Nephron (organoid): ENCODE measurements at regions not wholly inside any gene's neighbourhood (a gene's known extent, or its start where the extent isn't known, plus 50 kb on each side); places are given as distances from the start of the nearest gene placed in this dataset.
A peak's percentile ranks its signal among the peaks of the same experiment; 100 is the strongest.

ENCODE experiments used
- H3K27ac Mint-ChIP-seq, 3 experiments: 2 replicates each; pipeline ENCODE4 v1.8.0; 2020; ENCODE audit warnings: mixed read lengths in 3 of 3, mild to moderate bottlenecking in 2 of 3, moderate library complexity in 1 of 3
- H3K27me3 Mint-ChIP-seq: 2 replicates; pipeline ENCODE4 v1.8.0; 2021; ENCODE audit warnings: low read depth, mild to moderate bottlenecking, moderate library complexity, mixed read lengths
- H3K36me3 Mint-ChIP-seq: 2 replicates; pipeline ENCODE4 v1.8.0; 2020; ENCODE audit warnings: low read depth, mixed read lengths
- H3K4me1 Mint-ChIP-seq: 2 replicates; pipeline ENCODE4 v1.8.0; 2020; ENCODE audit warnings: mixed read lengths
- H3K4me3 Mint-ChIP-seq, 3 experiments: 2 replicates each; pipeline ENCODE4 v1.8.0; 2020; ENCODE audit warnings: mild to moderate bottlenecking in 3 of 3, mixed read lengths in 3 of 3, moderate library complexity in 2 of 3
- H3K9me3 Mint-ChIP-seq: 2 replicates; pipeline ENCODE4 v1.8.0; 2020; ENCODE audit warnings: mixed read lengths
- TF ChIP-seq, protein P1 (sequence below), 3 experiments: fragments of 200-600 bp; sonication (generic); IDR thresholded peaks; one replicate each; pipeline ENCODE4 v1.5.0; 2021; ENCODE audit warnings: antibody characterized with exemption in 3 of 3; ENCODE audit not compliant: unreplicated experiment in 3 of 3

DNA sequence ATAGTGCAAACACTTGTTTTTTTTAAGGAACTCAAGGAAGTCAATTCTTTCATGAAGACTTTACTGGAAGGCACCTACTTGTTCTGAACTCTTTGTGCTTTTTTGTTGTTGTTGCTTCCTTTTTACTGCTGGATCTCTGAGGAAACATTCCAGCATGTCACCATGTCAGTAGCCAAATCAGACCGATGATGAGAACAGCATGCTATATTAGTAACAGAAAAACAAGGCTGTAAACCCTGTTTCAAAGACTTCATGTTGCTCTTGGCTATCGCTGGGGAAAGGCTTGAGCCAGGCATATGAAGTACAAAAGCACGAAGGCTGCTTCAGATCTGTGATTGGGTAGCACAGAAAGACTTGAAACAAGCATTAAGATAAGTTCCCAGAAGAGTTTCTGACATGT is 125.6 kb upstream of the SLC5A12 start:
- no peaks in the 10 kb centered on the region for H3K27me3 Mint-ChIP-seq
- H3K4me1 Mint-ChIP-seq = peaks cover 30% of the 10 kb centered on the region
- no peak overlapping the region for H3K4me3 Mint-ChIP-seq
- TF ChIP-seq, protein P1, sequence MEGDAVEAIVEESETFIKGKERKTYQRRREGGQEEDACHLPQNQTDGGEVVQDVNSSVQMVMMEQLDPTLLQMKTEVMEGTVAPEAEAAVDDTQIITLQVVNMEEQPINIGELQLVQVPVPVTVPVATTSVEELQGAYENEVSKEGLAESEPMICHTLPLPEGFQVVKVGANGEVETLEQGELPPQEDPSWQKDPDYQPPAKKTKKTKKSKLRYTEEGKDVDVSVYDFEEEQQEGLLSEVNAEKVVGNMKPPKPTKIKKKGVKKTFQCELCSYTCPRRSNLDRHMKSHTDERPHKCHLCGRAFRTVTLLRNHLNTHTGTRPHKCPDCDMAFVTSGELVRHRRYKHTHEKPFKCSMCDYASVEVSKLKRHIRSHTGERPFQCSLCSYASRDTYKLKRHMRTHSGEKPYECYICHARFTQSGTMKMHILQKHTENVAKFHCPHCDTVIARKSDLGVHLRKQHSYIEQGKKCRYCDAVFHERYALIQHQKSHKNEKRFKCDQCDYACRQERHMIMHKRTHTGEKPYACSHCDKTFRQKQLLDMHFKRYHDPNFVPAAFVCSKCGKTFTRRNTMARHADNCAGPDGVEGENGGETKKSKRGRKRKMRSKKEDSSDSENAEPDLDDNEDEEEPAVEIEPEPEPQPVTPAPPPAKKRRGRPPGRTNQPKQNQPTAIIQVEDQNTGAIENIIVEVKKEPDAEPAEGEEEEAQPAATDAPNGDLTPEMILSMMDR (IDR thresholded peaks at IDR 0.05; ENCODE audit: unreplicated experiment in 3 of 3) = no peak
- no peak overlapping the region for H3K27ac Mint-ChIP-seq
- H3K9me3 Mint-ChIP-seq = no peaks in the 10 kb centered on the region
- no peaks in the 10 kb centered on the region for H3K36me3 Mint-ChIP-seq

- Mint-ChIP-seq H3K4me3 (no peak overlapping the region), H3K27me3 (no peaks in the 10 kb centered on the region), H3K36me3 (no peaks in the 10 kb centered on the region), H3K9me3 (no peaks in the 10 kb centered on the region), H3K4me1 (peaks cover 31% of the 10 kb centered on the region), H3K27ac (no peak overlapping the region)
- TF ChIP-seq, protein P1 (IDR thresholded peaks at IDR 0.05; ENCODE audit: unreplicated experiment in 3 of 3) = no peak
Measured at GRCh38 chr11:26847977-26848376, 126.1 kb upstream of the SLC5A12 start.

GRCh38 chr11:26849036-26849435 is 127.2 kb upstream of the SLC5A12 start:
- H3K4me1 Mint-ChIP-seq = peaks cover 31% of the 10 kb centered on the region
- H3K27me3 Mint-ChIP-seq = no peaks in the 10 kb centered on the region
- peak overlapping the region; percentile 54 to 62 (median 54) for H3K27ac Mint-ChIP-seq
- no peaks in the 10 kb centered on the region for H3K36me3 Mint-ChIP-seq
- no peak overlapping the region for H3K4me3 Mint-ChIP-seq
- TF ChIP-seq, protein P1 (IDR thresholded peaks at IDR 0.05; ENCODE audit: unreplicated experiment in 3 of 3) = no peak
- no peaks in the 10 kb centered on the region for H3K9me3 Mint-ChIP-seq

DNA sequence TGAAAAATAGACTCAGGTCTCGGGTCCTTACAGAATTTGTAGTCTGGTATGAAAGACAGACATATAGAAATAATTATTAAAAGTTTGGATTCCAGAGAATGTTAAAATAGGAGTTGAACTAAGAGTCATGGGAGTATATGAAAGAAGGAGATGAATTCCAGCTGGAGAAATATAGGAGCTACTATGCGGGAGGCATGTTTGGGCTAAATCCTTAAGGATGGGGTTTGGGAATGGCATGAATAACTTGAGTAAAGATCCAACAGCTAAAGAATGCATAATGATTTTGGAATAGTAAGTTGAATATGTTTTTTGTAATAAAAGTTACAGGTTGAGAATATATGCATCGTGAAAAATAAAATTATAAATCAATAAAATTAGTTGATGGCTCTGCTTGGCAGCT is 129.4 kb upstream of the SLC5A12 start:
- Mint-ChIP-seq H3K9me3 (no peaks in the 10 kb centered on the region), H3K4me1 (peaks cover 31% of the 10 kb centered on the region), H3K27me3 (no peaks in the 10 kb centered on the region), H3K27ac (peak overlapping the region in 1 of 3 experiments; percentile 12), H3K36me3 (no peaks in the 10 kb centered on the region), H3K4me3 (no peak overlapping the region)
- TF ChIP-seq, protein P1 (IDR thresholded peaks at IDR 0.05; ENCODE audit: unreplicated experiment in 3 of 3) = no peak

GRCh38 chr11:26851696-26852095 is 129.8 kb upstream of the SLC5A12 start:
- H3K4me1 Mint-ChIP-seq = peaks cover 31% of the 10 kb centered on the region
- H3K27ac Mint-ChIP-seq = peak overlapping the region in 1 of 3 experiments; percentile 6
- no peak overlapping the region for H3K4me3 Mint-ChIP-seq
- H3K27me3 Mint-ChIP-seq = no peaks in the 10 kb centered on the region
- no peaks in the 10 kb centered on the region for H3K36me3 Mint-ChIP-seq
- no peaks in the 10 kb centered on the region for H3K9me3 Mint-ChIP-seq
- TF ChIP-seq, protein P1 (IDR thresholded peaks at IDR 0.05; ENCODE audit: unreplicated experiment in 3 of 3) = no peak

- no peaks in the 10 kb centered on the region for H3K36me3 Mint-ChIP-seq
- no peaks in the 10 kb centered on the region for H3K27me3 Mint-ChIP-seq
- peaks cover 7% of the 10 kb centered on the region for H3K4me1 Mint-ChIP-seq
- TF ChIP-seq, protein P1 (IDR thresholded peaks at IDR 0.05; ENCODE audit: unreplicated experiment in 3 of 3) = no peak
- H3K9me3 Mint-ChIP-seq = no peaks in the 10 kb centered on the region
- no peak overlapping the region for H3K27ac Mint-ChIP-seq
- H3K4me3 Mint-ChIP-seq = no peak overlapping the region
Measured at GRCh38 chr11:26858098-26858497, 135.8 kb upstream of the FIBIN start.
